Left lung (tissue), 4 donors: ENCODE measurements at regions not wholly inside any gene's neighbourhood (a gene's known extent, or its start where the extent isn't known, plus 50 kb on each side); places are given as distances from the start of the nearest gene placed in this dataset.

Experiments
- ATAC-seq: fragments of 200-7000 bp; cut with Tn5 transposase; one replicate; pipeline ENCODE4 v1.9.1; 2020; ENCODE audit warnings: moderate library complexity
- DNase-seq, 4 donors: peaks; one replicate each; pipeline ENCODE4 v3.0.0-alpha.2; 2013 to 2020
- H3K27ac ChIP-seq, 2 donors: fragments of 200-600 bp; sonication (generic) in 1 of 2; one replicate each; pipeline versions ENCODE4 v1.5.0 to v1.8.0; 2020 to 2021
- H3K27me3 ChIP-seq, 2 donors: fragments of 200-600 bp; sonication (generic) in 1 of 2; one replicate each; pipeline versions ENCODE4 v1.5.0 to v1.8.0; 2020 to 2021
- H3K36me3 ChIP-seq, 2 donors: fragments of 200-600 bp; sonication (generic) in 1 of 2; one replicate each; pipeline versions ENCODE4 v1.5.0 to v1.8.0; 2020 to 2021
- H3K4me1 ChIP-seq, 2 donors: fragments of 200-600 bp; one replicate each; pipeline ENCODE4 v1.8.0; 2021
- H3K4me3 ChIP-seq, 2 donors: fragments of 200-600 bp; sonication (generic) in 1 of 2; one replicate each; pipeline versions ENCODE4 v1.5.0 to v1.8.0; 2020 to 2021; ENCODE audit warnings: mild to moderate bottlenecking in 1 of 2
- H3K9me3 ChIP-seq, 2 donors: fragments of 200-600 bp; sonication (generic) in 1 of 2; one replicate each; pipeline versions ENCODE4 v1.5.0 to v1.8.0; 2020 to 2021
- intact Hi-C, 2 donors: fragments of 100-400 bp; cut with DNase I; formaldehyde crosslinking; loops; one replicate each; pipeline versions ENCODE4 v1.11.2 to v1.14.2; 2022
- TF ChIP-seq, protein P1 (sequence below), 2 donors: fragments of 200-600 bp; sonication (generic) in 1 of 2; IDR thresholded peaks; one replicate each; pipeline versions ENCODE4 v1.5.0 to v1.8.0; 2021; ENCODE audit warnings: antibody characterized with exemption in 2 of 2
- donor health status: DM: no; HTN: yes; CAD: no.
- donor health status: DM: no; HTN: no; CAD: no.

DNA sequence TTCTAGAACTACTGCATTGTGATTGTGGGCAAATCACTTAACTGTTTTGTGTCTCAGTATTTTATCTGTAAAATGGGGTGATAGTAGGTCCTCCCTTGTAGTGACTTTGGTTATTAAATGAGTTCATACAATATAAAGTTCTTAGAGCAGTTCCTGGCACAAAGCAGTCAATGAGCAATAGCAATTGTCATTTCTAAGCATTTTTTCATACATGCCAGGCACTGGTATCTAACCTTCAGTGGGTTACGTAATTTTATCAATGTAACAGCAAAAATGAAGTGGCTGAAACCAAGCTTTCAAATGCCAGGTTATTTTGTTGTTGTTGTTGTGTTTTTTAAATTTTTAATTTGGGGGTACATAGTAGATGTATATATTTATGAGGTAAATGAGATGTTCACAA lies 401.9 kb downstream of the MEIS1 start:
- TF ChIP-seq, protein P1, sequence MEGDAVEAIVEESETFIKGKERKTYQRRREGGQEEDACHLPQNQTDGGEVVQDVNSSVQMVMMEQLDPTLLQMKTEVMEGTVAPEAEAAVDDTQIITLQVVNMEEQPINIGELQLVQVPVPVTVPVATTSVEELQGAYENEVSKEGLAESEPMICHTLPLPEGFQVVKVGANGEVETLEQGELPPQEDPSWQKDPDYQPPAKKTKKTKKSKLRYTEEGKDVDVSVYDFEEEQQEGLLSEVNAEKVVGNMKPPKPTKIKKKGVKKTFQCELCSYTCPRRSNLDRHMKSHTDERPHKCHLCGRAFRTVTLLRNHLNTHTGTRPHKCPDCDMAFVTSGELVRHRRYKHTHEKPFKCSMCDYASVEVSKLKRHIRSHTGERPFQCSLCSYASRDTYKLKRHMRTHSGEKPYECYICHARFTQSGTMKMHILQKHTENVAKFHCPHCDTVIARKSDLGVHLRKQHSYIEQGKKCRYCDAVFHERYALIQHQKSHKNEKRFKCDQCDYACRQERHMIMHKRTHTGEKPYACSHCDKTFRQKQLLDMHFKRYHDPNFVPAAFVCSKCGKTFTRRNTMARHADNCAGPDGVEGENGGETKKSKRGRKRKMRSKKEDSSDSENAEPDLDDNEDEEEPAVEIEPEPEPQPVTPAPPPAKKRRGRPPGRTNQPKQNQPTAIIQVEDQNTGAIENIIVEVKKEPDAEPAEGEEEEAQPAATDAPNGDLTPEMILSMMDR (IDR thresholded peaks at IDR 0.05), result no peak
- H3K4me1 ChIP-seq, result peaks cover 0 to 5% of the 10 kb centered on the region in 2 donors
- DNase-seq (no peak), ATAC-seq (no peak)
- H3K9me3 ChIP-seq, result no peaks in the 10 kb centered on the region
- intact Hi-C loops, result no loop called here
- no peak overlapping the region for H3K27ac ChIP-seq
- no peak overlapping the region for H3K4me3 ChIP-seq
- no peaks in the 10 kb centered on the region for H3K36me3 ChIP-seq
- H3K27me3 ChIP-seq, result no peaks in the 10 kb centered on the region

DNA sequence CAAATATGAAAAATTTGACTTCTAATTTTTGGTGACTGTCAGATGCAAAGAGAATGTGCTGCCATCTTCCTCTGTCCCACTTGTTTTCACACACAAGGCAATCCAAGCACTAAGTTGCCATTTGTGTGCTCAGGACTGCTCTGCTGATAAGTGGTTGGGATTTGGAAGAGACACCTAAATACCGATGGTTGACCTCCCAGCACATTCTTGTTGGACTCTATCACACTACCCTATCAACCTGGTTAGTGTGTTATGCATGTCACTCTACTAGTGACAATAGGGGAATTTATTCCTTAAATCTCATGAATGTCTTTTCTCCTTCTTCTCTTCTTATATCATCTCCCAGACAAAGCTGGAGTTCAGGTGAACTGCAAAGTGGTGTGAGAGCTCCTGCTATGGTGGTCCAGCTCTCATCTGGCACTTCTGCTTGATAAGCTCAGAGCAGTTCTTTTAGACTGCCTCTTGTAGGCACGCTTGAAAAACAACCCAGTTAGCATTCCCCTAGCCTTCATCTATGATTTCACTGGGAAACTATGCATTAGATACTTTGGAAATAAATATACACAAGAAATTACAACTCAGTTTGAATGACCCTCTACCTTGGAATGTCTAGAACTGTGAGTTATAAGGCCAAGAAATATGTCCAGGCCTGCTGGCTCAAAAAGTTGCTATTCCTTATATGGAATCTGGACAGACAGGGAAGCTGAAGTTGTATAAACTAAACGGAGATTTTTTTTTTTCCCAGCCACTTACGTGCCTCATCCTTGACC lies 404.8 kb downstream of the MEIS1 start:
- Histone ChIP-seq H3K4me3 (no peak overlapping the region), H3K27ac (peak overlapping the region; percentile 56 to 81), H3K4me1 (peaks cover 0 to 5% of the 10 kb centered on the region in 2 donors), H3K9me3 (no peaks in the 10 kb centered on the region), H3K36me3 (no peaks in the 10 kb centered on the region), H3K27me3 (no peaks in the 10 kb centered on the region)
- TF ChIP-seq, protein P1 (IDR thresholded peaks at IDR 0.05), result no peak
- peak; percentile 94 for ATAC-seq
- DNase-seq, result peak in 1 of 4 donors; percentile 67
- intact Hi-C loops, result no loop called here

DNA sequence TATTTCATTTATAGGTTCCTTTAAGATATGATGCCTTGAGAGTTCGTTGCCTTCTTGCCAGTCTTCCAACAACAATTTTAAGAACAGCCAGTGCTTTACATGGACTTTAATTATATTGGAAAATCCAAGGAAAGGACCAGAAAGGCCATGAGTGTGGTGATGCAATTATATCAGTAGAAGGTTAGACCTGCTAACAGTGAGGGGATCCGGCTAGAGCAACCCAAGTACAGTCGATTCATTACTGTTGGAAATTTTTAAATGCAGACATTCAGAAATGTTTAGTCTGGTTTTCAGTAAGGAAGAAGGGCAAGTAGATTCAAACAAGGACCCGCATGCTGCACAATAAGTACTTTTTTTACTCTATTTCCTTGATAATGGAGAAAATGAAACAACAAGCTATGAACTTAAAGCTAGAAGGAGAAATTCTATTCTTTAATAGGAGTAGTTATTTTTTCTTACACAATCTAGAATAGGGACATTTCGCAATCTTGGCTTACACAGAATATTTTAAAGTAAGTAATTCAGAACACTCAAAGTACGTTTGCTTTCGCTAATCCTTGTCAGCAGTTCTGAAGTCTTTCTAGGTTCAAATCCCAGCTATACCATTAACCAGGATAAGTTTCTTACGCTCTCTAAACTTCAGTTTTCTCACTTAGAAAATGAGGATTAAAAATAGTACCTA lies 405.5 kb downstream of the MEIS1 start:
- peak in 1 of 4 donors; percentile 77 for DNase-seq
- intact Hi-C loops, result no loop called here
- peak overlapping the region; percentile 56 to 81 for H3K27ac ChIP-seq

DNA sequence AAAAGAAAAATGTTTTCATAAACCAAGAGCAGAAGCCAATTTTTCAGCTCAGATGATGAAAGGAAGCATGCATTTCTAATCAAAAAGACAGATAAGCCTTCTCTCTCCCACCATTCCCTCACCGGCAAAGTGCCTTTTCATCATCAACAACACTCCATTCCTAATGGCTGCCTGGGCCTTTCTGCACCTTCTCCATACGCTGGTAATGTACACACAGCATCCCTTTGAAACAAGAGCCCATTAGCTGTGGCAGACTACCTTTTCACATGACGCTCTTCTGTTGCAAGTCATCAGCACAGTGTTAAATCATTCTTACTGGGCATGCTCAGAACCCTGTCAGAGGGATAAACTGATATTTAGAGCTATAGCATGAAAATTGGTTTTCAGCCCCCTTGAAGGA lies 408.9 kb downstream of the MEIS1 start:
- H3K27ac ChIP-seq, result no peak overlapping the region
- DNase-seq (no peak), ATAC-seq (no peak)
- no peak overlapping the region for H3K4me3 ChIP-seq
- intact Hi-C loops, result no loop called here
- H3K36me3 ChIP-seq, result no peaks in the 10 kb centered on the region
- TF ChIP-seq, protein P1 (IDR thresholded peaks at IDR 0.05), result no peak
- peaks cover 0 to 5% of the 10 kb centered on the region in 2 donors for H3K4me1 ChIP-seq
- H3K9me3 ChIP-seq, result no peaks in the 10 kb centered on the region
- H3K27me3 ChIP-seq, result no peaks in the 10 kb centered on the region

More for the DNA sequence above, 405.5 kb downstream of the MEIS1 start:
- TF ChIP-seq, protein P1 (IDR thresholded peaks at IDR 0.05), result no peak
- H3K4me1 ChIP-seq, result peaks cover 0 to 5% of the 10 kb centered on the region in 2 donors
- no peaks in the 10 kb centered on the region for H3K9me3 ChIP-seq
- peak; percentile 56 for ATAC-seq
- no peak overlapping the region for H3K4me3 ChIP-seq
- no peaks in the 10 kb centered on the region for H3K27me3 ChIP-seq
- H3K36me3 ChIP-seq, result no peaks in the 10 kb centered on the region

DNA sequence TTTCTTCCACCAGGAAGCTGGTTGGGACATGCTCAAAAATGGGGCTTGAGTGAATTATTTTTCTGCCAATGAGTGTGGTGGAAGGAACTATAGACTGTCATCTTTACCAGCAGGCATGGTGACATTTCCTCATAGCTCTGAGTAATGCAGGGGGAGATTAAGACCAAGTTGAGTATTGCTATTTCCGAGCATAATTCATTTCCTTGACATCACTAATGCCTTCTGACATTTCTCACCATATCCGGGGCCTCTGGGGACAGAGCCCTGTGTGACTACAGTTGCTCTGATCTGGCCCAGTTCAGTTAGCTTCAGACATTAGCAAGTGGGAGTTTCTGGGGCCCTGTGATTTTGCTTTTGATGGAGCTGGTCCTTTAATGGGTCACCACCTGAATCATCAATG lies 410.4 kb downstream of the MEIS1 start:
- Histone ChIP-seq H3K9me3 (no peaks in the 10 kb centered on the region), H3K4me1 (peaks cover 0 to 5% of the 10 kb centered on the region in 2 donors), H3K27me3 (no peaks in the 10 kb centered on the region), H3K27ac (no peak overlapping the region), H3K4me3 (no peak overlapping the region), H3K36me3 (no peaks in the 10 kb centered on the region)
- TF ChIP-seq, protein P1 (IDR thresholded peaks at IDR 0.05), result no peak
- intact Hi-C loops, result no loop called here
- no peak for DNase-seq
- no peak for ATAC-seq
